Fibroblast of pulmonary artery (primary cell): ENCODE measurements at regions not wholly inside any gene's neighbourhood (a gene's known extent, or its start where the extent isn't known, plus 50 kb on each side); places are given as distances from the start of the nearest gene placed in this dataset.
"Not testable (repeated sequence)": the region's sequence is repeated elsewhere in the genome, so short reads cannot be mapped to it uniquely, and the experiment has no call there.

ENCODE experiments used
- DNase-seq: peaks from one replicate; pipeline ENCODE4 v3.0.0-alpha.2; 2010; ENCODE audit warnings: low read depth
- H3K4me3 ChIP-seq: replicated peaks from 2 replicates; pipeline ENCODE4 v1.5.1; 2011; ENCODE audit warnings: low read depth, mild to moderate bottlenecking, control low read depth, low read length, moderate library complexity
- CTCF ChIP-seq: IDR thresholded peaks from 2 replicates; pipeline ENCODE4 v1.5.1; 2011; ENCODE audit warnings: mild to moderate bottlenecking, control low read depth, low read length, inconsistent platforms; ENCODE audit errors: missing control alignments

GRCh38 chr4:71081192-71081591 lies 87.7 kb downstream of the DCK start:
- DNase-seq, result no peak
- TF ChIP-seq CTCF, result no peak
- no peak overlapping the region for H3K4me3 ChIP-seq

- no peak for DNase-seq
- TF ChIP-seq CTCF, result no peak
- no peak overlapping the region for H3K4me3 ChIP-seq
Observed at GRCh38 chr4:71093745-71094144, 100.3 kb downstream of the DCK start.

GRCh38 chr4:71094201-71094600 lies 100.8 kb downstream of the DCK start:
- no peak for DNase-seq
- no peak overlapping the region for H3K4me3 ChIP-seq
- no peak for TF ChIP-seq CTCF

- H3K4me3 ChIP-seq, result no peak overlapping the region
- TF ChIP-seq CTCF, result no peak
- no peak for DNase-seq
Observed at GRCh38 chr4:71095141-71095540, 101.7 kb downstream of the DCK start.

- no peak for TF ChIP-seq CTCF
- no peak overlapping the region for H3K4me3 ChIP-seq
- no peak for DNase-seq
Observed at GRCh38 chr4:71095545-71095944, 102.1 kb downstream of the DCK start.

- no peak for DNase-seq
- H3K4me3 ChIP-seq, result no peak overlapping the region
- TF ChIP-seq CTCF, result no peak
Observed at GRCh38 chr4:71107726-71108125, 114.3 kb downstream of the DCK start.

- no peak overlapping the region for H3K4me3 ChIP-seq
- no peak for TF ChIP-seq CTCF
- DNase-seq, result no peak
Observed at GRCh38 chr4:71110499-71110898, 117.0 kb downstream of the DCK start.

GRCh38 chr4:71111133-71111532 lies 117.7 kb downstream of the DCK start:
- not testable (repeated sequence) for DNase-seq, H3K4me3 ChIP-seq
